HUDEP-2 (cell line): ENCODE measurements at regions not wholly inside any gene's neighbourhood (a gene's known extent, or its start where the extent isn't known, plus 50 kb on each side); places are given as distances from the start of the nearest gene placed in this dataset.

ENCODE experiments used
- DNase-seq, 76 experiments: peaks; one replicate each; lab custom pipeline; 2025; ENCODE audit not compliant: unreplicated experiment in 76 of 76; lab: John Stamatoyannopoulos, UW

DNA sequence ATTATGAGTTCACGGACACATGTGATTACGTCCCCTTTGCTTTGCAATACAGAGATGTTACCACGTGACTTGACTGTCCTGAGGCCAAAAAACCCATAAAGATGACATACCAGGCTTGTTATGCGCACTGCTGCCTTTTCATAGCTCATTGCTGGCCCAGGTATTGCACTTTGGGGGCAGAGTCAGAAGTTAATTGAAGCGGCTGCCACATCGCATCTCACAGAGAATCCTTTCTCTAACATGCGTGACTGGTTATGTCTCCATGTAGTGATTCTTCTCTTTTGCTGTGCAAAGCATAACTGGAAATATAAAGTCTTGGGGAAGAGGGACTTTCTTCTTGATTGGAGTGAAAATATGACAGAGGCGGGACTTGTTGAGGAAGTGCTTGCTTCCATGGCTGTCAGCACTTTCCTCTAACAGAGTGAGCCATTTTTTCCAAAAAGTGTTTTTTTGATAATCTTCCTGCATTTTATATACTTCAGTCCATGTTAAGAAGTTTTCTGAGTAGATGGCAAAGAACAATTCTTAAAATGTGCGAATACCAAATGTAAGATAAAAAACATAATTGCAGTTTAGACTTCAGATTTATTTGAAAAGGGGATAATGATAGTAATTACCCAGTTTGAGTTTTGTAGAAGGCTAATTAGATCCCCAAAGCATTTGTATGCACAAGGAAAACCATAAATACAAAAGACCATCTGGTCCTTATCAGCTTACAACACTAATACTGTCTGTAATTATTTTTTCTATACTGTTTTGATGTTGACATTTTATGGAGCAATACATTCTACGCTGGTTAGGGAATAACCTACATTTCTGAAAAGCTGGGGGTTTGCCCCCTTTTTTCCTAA lies 324.6 kb upstream of the MTNR1B start:
- DNase-seq: no peak

DNA sequence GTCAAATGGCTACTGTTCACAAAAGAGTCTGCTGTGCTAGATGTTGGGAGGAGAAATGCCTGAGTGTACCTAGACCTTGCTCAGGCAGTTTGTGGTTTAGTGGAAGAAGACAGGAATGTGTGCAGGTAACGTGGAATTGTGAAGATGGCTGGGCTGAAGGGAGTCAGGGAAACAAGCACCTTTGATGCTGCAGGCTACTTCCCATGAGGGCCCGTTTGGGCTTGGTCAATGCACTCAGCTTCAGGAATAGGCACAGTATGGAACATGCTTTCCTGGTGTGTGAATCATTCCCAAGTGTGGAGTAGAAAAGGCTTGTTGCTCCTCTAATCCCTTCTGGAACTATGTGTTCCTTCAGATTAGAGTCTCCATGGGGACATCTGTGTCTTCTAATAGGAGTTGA lies 318.3 kb upstream of the MTNR1B start:
- no peak for DNase-seq

DNA sequence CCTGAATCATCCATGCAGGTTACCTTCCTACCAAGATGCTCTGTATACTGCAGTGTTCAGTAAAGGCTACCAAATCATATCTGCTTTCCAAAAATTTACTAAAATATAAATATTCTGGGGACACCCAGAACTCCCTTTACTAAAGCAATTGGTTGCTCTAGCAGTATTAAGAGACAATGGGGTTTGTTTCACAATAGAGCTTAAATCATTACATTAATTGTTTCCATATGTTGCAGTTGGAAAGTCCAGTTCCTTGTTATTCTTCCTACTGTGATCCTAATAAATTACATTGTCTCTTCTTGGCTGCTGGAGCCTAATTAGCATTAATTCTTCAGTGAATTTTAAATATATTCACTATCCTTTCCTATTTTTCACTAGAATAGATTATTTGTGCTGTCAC lies 316.0 kb upstream of the MTNR1B start:
- no peak for DNase-seq

DNA sequence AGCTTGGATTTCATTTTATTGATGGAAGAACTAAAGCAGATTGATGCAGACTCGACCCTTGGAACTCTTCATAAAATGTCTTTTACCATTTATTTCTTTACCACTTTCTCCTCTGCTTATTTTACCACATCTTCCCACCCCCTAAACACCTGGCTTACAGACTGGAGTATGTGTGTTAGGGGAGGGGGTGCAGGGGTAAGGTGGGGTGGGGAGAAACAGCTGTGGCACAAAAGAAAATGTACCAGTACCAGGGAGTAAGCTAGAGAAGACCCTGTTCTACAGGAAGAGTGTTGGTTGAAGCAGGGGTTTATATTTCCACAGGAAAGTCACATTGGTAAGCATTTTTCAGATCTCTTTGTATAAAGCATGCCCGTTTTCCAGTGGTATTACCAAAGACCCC lies 312.7 kb upstream of the MTNR1B start:
- no peak for DNase-seq

DNA sequence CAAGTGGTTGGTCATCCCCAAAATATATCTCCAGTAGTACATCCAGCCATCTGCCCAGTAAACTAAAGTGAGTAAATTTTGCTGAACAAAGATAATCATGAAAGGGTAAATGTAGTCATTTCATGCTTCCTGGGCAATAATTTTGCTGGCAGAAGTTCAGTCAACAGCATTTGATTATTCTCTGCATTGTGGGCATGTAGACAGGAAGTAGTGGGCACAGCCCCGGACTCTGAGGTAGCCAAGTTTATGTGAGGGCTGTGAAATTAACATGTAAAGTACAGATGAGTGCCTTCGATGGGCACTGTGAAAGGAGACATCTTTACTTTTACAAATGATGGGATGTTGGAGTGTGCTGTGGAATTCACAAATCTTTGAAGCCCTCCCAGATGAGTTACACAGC lies 312.2 kb upstream of the MTNR1B start:
- DNase-seq: no peak

DNA sequence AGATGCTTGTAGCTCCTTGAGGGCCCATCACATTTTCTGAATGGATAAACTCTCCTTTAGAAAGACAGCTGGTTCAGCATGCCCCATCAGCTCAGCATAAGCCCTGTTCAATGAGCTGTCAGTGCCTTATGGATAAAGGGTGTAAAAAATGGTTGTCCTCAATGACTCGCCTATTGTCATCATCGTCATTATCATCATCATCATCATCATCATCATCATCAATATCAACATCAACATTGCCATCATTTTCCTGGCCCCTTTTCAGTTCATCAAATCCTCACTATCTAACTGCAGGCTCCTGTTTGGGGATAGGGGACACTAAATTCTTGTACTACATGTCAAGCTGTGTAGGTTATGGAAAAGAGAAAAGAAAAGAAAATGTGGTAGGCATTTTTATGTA lies 310.7 kb upstream of the MTNR1B start:
- no peak for DNase-seq

DNA sequence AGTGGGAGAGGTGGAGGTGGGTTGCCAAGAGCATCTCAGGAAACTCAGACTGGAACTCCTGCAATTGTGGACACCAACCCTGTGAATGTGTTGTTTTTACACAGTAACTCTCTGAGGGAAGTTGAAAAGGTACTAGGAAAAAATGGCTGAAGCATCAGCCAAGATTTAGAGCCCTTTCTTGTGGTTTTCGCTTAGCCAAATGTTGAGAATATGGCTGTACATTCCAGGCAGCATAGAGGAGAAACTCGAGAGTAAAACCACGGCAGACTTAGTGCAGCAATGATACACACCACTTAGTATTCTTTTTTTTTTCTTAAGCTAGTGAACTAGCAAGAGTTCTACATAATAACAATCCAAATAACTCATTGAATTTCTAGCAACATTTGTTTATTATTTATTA lies 309.7 kb upstream of the MTNR1B start:
- DNase-seq: no peak

DNA sequence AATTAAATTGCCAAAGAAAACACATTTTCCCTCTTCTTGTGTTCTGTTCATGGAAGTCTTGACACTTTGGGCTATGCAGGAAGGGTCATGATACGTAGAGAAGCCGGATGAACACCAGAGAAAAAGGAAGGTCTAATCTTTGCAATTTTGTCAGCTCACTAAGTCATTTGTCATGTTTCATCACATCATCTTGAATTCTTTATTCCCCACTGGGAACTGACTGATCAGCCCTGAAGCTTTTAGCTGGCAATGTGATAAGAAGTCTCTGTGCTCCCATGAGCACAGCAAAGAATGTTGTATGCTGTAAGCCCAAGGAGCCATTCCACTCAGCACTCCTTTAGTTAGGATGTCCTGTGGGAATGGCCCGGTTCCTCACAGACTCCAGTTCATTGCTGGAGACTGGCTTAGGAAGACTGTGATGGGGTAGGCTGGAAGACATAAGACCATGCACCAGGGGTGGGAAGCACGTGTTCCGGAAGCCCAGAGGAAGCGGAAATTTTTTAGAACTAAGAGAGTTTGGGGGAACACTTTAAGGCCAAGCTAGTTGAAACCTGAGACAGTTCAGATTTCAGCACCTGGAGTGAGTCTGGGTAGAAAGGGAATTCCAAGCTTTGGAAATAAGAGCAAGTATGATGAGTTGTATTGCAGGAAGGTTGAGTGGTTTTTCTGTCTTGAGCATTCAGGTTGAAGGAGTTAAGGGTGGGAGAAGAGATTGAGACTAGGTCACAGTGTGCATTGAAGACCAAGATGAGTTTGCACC lies 306.7 kb upstream of the MTNR1B start:
- DNase-seq: no peak

DNA sequence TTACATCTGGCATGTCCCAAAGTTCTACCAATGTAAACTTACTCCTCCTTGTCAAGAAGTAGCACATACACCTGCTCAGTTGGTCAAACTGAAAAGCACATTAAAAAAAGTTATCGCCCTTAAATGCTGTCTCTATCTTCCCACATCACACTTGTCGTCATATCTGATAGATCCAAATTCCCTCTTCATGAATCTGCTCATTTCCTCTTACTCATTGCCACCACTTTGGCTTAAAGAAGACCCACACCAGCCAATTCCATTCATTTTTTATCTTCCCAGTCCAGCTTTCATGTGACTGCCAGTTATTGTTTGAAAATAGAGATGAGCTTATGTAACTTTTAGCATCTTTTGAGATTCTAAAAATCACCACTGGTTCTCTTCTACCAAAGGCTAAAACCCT lies 305.9 kb upstream of the MTNR1B start:
- no peak for DNase-seq

DNA sequence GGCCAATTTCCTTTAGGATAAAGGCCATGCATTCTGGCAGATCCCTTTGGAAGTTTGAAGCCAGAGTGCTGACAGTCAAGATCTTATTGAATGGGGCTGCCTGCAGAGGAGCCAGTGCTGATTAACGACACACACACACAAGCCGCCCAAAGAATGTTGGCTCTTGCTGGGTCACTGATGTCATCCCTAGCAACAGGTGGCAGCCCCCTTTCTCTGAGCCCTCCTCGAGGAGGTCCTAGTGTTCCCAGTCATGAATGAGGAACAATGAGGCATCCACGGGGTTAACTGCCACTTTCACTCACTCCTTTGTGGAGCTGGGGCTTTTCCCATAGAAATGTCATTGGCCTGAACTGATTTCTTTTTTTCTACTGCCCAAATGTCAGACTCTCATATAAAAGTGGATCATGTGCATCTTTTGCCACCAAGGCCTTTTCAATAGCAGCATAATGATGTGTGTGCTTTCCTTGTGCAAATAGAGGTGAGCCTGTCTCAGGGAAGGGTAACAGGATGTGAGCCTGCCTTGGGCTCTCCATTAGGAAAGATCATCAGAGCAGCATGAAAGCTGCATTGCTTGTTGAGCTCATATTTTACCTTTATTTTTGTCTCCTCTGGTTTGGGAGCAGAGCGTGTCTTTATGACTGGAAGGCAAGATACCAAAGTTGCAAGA lies 301.8 kb upstream of the MTNR1B start:
- no peak for DNase-seq

DNA sequence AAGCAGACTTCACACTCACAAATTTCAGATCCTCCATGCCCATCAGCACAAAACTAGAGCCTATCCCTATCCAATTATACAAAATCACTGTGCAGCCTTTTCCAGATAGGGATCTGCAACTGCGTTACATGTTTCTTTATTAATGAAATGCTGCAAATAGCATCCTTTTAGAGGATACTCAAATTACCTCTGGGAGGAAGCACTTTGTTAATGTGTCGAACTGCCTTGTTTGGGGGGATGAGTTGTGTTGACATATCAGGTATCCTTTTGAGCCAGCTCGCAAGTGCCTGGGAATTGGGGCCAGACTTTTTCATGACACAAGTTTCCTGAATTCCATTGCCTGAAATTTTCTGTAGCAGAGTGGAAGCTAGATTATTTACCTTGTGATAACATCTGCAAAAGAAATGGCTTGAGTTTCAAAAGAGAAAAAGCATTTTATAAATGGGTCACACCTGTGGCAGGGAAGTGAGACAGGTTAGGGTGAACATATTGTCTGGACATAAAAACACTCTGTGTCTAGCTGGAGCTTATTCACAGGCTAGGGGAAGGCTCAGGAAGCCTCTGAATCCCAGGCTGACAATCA lies 299.1 kb upstream of the MTNR1B start:
- DNase-seq: no peak

DNA sequence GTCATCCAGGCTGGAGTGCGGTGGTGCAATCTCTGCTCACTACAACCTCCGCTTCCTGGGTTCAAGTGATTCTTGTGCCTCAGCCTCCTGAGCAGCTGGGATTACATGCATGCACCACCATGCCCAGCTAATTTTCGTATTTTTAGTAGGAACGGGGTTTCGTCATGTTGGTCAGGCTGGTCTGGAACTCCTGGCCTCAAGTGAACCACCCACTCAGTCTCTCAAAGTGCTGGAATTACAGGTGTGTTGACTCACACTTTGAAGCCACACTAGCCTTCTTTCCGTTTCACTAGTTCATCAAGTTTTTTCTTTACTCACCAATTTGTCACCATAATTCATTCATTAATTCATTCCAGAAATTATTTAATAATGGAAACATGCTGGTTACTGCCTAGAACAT lies 298.4 kb upstream of the MTNR1B start:
- no peak for DNase-seq

DNA sequence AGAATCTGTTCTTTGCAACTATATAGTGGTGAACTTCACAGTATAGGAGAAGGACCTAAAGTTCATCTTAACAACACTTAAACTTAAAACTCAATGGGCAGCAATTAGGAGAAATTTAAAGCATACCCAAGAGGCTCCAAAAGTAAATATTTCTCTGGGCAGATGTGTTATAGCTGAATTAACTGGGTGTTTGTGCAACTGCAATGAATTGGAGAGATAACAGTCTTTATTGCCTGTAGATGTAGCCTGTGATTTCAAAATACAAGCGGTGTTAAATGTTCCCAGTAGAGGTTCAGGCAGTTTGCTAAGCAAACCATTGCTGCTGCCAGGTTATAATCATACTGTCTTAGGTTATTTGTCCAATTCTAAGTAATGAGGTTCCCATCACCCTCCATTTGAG lies 294.1 kb upstream of the MTNR1B start:
- DNase-seq: no peak

DNA sequence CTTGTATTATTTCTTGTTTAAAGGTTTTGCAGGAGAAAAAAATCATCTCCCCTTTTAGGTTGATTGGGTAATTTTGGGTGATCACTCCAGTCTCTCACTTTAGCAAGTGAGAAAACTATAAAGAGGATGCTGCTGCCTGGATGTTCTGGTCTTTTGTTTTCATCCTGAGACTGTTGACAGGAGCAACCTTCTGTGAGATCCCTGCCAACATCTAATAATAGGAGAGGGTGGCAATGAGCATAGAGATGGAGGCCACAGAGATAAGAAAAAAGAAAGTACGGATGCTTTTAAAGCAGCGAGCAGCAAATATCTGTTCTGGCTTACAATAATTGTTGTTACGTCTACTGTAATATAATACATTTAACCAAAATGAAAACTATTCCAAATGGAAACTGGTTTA lies 293.6 kb upstream of the MTNR1B start:
- no peak for DNase-seq

DNA sequence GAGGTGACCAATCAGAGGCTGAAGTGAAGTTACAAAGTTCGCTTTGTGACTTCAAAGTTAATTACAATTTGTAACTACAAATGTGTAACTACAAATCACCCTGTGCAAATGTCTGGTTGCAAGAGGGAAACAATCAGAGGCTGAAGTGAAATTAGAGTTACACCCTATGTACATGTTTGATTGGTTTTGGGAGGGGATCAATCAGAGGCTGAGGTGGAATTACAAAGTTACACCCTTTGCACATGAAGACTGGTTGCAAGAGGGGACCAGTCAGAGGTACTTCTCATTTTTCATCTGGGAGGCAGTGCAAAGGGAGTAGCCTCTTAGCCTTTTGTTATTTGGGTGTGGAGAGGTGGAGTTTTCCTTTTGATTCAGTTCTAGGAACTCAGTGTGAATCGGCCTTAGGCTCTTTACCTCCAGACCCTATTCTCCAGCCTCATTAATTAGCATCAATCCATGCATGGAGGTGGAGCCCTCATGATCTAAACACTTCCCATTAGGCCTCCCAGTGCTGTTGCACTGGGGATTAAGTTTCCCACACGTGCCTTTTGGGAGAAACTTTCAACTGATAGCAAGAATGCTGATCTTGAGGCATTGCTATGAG lies 291.3 kb upstream of the MTNR1B start:
- no peak for DNase-seq

DNA sequence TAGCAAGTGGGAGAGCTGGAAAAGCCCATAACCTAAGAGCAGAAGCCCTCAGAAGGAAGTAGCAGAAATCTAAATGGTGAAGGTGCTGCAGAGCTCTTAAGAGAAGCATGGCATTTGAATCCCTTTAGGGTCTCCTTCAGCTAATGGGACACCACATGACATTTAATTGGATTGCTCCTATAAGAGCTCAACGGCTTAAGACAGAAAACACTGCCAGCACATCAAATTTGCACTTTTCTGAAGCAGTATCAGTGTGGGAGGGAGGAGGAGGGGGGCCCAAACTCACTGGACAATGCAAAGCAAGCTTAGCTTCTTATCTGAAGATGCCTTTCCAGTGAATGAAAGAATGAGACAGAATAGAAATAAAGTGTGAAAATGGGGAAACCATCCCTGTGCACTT lies 287.9 kb upstream of the MTNR1B start:
- no peak for DNase-seq

DNA sequence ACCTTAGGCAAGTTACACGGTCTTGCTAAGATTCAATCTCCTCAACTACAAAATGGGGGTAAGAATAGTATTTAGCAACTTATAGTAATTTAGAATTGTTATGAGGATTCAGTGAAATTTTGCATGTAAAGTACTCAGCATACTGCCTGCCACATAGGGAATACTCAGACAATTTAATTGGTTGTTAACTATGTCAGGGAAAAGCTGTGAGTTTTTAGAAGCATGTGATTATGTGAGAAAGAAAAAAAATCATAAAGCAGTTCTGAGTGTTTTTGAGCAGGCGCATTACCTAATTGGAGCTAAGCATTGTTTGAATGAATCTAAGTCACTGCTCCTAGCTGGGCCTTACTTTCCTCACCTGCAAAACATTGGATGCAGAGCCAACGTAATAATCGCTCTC lies 287.3 kb upstream of the MTNR1B start:
- DNase-seq: no peak

DNA sequence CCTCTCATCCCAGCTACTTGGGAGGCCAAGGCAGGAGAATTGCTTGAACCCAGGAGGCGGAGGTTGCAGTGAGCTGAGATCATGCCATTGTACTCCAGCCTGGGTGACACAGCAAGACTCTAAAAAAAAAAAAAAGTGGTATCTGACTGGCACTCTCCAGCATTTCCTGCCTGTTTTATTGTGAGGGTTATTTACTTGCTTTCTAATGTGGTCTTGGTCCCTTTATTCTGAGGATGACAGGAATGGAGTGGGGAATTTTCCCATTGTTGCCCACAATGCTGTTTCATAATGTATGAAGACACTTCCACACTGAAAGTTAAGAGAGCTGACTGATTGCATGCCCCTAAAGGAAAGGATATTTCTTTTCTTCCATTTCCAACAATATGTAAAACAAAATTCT lies 286.5 kb upstream of the MTNR1B start:
- DNase-seq: no peak

DNA sequence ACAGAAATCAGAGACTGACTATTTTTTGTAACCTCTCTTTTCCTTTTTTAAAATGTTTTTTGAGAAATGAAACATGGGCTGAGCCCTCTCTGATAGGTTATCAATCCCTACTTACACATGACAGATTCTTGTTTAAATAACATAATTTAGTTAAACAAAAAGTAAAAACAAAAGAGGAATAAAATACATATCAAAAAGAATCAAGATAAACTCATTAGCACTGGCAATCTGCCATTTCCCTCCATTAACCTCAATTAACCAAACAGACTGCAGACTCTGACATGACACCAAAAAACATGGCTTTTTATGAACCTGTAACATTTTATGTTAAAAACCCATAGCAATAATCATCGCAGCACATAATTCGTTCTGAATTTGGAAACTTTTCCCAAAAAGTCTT lies 284.4 kb upstream of the MTNR1B start:
- no peak for DNase-seq

DNA sequence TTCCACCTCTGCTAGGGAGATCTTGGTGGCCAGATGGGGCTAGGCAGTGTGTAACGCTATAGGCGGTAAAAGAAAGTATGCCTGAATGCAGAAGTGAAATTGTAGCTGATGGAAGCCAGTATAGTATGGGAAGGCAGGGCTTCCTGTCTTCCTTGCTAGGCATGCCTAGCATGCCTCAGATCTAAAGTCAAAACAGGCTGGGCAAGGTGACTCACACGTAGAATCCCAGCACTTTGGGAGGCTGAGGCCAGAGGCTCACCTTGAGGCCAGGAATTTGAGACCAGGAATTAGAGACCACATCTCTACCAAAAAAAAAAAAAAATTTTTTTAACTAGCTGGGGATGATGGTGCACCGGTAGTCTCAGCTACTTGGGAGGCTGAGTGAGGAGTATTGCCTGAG lies 281.7 kb upstream of the MTNR1B start:
- DNase-seq: no peak

DNA sequence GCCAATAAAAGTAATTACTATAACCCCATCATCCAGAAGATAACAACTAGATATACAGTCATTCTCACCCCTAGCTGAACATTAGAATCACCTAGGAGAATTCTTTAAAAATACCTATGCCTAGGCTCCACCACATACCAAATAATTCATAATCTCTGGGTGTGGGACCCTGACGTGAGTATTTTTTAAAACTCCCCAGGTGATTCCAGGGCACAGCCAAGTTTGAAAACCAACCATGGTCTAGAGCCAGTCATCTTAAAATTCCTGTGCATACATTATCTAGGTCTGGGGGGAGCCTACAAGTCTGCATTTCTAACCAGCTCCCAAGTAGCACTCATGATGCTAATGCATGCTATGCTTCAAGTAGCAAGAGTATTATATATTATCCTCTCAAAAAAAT lies 281.0 kb upstream of the MTNR1B start:
- no peak for DNase-seq
